ENCODE measurements at regions not wholly inside any gene's neighbourhood (a gene's known extent, or its start where the extent isn't known, plus 50 kb on each side); places are given as distances from the start of the nearest gene placed in this dataset.
A peak's percentile ranks its signal among the peaks of the same experiment; 100 is the strongest.

DNA sequence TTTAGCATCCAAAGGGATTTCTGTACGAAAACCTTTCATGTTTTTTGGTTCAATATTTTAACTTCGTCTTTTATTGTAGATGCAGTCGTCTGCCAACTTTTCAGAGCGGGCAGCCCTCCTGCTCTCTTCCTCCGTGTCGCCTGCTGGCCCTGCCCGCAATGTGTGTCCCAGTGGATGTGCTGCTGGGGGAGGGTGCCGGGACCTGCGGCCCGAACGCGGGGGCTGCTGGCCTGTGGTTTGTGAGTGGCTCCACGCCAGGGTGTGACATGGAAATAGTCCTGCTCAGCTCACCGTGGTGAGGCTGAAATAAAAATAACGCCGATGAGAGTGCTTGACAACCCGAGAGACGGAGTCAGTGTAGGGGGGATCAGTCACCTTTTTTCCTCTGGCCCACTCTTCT is 59.7 kb upstream of the GRPEL1 start:
- no peak for DNase-seq (ENCODE audit: low read depth)

DNA sequence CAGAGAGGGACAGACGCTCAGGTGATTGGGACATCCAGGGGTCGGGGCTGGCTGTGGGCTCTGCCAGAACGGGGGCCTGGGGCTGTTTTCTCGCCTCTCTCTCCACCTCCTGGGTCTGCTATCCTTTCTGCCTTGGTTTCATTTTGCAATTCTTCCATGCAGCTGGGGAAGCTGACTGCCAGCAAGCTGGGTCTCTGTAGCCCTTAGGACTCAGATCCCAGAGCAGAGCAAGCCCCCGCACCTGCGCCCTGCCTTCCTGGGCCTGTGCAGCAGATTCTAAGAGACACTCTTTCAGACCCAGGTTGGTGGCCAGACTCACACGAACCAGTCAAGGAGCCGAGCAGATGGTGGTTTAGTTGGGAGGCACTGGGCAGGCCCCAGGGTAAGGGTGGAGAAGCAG is 59.1 kb upstream of the GRPEL1 start:
- DNase-seq (ENCODE audit: low read depth) = no peak

DNA sequence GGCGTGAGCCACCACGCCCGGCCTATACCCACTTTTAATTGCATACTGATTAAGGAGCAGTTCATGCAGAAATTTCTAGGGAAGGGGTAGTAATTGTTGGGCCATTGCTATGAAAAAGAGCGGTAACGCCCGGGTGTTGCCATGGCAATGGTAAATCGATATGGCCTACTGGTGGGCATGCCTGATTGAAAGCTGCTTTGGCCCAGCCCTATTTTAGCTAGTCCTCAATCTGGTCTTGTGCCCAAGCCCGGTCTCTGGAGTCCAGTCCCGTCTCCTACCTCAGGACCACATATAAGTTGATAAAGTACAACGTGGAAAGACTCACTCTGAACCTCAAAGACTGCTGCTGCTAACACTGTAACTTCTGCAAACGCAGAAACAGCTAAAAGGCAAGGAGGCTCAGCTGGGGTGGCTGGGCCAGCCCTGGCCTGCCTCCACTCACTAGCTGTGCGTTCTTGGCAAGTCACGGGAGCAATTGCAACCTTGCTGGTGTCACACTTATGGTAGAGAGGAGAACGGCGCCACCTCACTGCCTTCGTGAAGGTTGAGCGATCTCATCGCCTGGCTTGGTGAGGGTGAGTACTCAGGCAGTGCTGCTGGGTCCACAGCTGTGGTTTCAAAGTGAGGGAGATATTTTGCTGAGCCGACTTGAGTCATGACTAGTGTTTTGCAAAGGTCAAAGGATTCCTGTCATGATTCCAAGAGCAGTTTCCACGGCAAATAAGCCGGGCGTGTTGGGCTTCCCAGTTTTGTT is 57.0 kb upstream of the GRPEL1 start:
- peak; percentile 47 for DNase-seq (ENCODE audit: low read depth)

GRCh38 chr4:7121866-7122653 is 54.2 kb upstream of the GRPEL1 start:
- no peak for DNase-seq (ENCODE audit: low read depth)

GRCh38 chr4:7121174-7121573 is 53.3 kb upstream of the GRPEL1 start:
- DNase-seq (ENCODE audit: low read depth) = no peak

GRCh38 chr4:7120341-7120740 is 52.5 kb upstream of the GRPEL1 start:
- DNase-seq (ENCODE audit: low read depth) = no peak

- DNase-seq (ENCODE audit: low read depth) = no peak
Measured at GRCh38 chr4:7118013-7118832, 50.4 kb upstream of the GRPEL1 start.
